ENCODE measurements at regions not wholly inside any gene's neighbourhood (a gene's known extent, or its start where the extent isn't known, plus 50 kb on each side); places are given as distances from the start of the nearest gene placed in this dataset.
"Not testable (repeated sequence)": the region's sequence is repeated elsewhere in the genome, so short reads cannot be mapped to it uniquely, and the experiment has no call there.

- Mint-ChIP-seq H3K9me3 (no peaks in the 10 kb centered on the region), H3K36me3 (ENCODE audit: low read depth) (no peaks in the 10 kb centered on the region), H3K4me1 (ENCODE audit: low read depth) (peaks cover 4% of the 10 kb centered on the region), H3K27me3 (peaks cover 34% of the 10 kb centered on the region), H3K27ac (no peak overlapping the region), H3K4me3 (no peak overlapping the region)
- Histone ChIP-seq H3K36me3 (ENCODE audit: insufficient read depth, low read length) (no peaks in the 10 kb centered on the region), H3K4me1 (ENCODE audit: insufficient read depth, low read length) (no peaks in the 10 kb centered on the region), H3K9me3 (ENCODE audit: control insufficient read depth in 1 of 2, insufficient read depth in 1 of 2, low read length in 2 of 2) (peaks cover 0 to 12% of the 10 kb centered on the region in 2 experiments), H3K27ac (ENCODE audit: low read depth in 1 of 2, low read length in 2 of 2) (no peak overlapping the region), H3K4me3 (ENCODE audit: low read length) (no peak overlapping the region), H3K27me3 (ENCODE audit: control insufficient read depth in 1 of 2, insufficient read depth in 2 of 2, low read length in 2 of 2) (peaks cover 0 to 12% of the 10 kb centered on the region in 2 experiments)
- no peak for TF ChIP-seq CTCF (IDR thresholded peaks at IDR 0.05)
- intact Hi-C loops (cut with DNase I, micrococcal nuclease) = no loop called here
- ChIA-PET CTCF (no interaction called here), POLR2A (no interaction called here)
- no peak for DNase-seq
- ATAC-seq (ENCODE audit: poor library complexity) = no peak
Observed at GRCh38 chr6:167237438-167238145, 53.5 kb upstream of the UNC93A start.

- H3K9me3 Mint-ChIP-seq = no peaks in the 10 kb centered on the region
- Histone ChIP-seq H3K36me3 (ENCODE audit: insufficient read depth, low read length) (no peaks in the 10 kb centered on the region), H3K9me3 (ENCODE audit: control insufficient read depth in 1 of 2, insufficient read depth in 1 of 2, low read length in 2 of 2) (peaks cover 0 to 12% of the 10 kb centered on the region in 2 experiments), H3K4me1 (ENCODE audit: insufficient read depth, low read length) (no peaks in the 10 kb centered on the region), H3K4me3 (ENCODE audit: low read length) (no peak overlapping the region), H3K27me3 (ENCODE audit: control insufficient read depth in 1 of 2, insufficient read depth in 2 of 2, low read length in 2 of 2) (peaks cover 0 to 7% of the 10 kb centered on the region in 2 experiments), H3K27ac (ENCODE audit: low read depth in 1 of 2, low read length in 2 of 2) (no peak overlapping the region)
- intact Hi-C loops (cut with DNase I, micrococcal nuclease) = no loop called here
- no peak for ATAC-seq (ENCODE audit: poor library complexity)
- H3K36me3 Mint-ChIP-seq (ENCODE audit: low read depth) = no peaks in the 10 kb centered on the region
- H3K27ac Mint-ChIP-seq = no peak overlapping the region
- ChIA-PET CTCF (no interaction called here), POLR2A (no interaction called here)
- TF ChIP-seq CTCF (IDR thresholded peaks at IDR 0.05) = no peak
- DNase-seq = no peak
- H3K27me3 Mint-ChIP-seq = peaks cover 28% of the 10 kb centered on the region
- H3K4me3 Mint-ChIP-seq = no peak overlapping the region
- H3K4me1 Mint-ChIP-seq (ENCODE audit: low read depth) = peaks cover 4% of the 10 kb centered on the region
Observed at GRCh38 chr6:167238146-167238693, 52.9 kb upstream of the UNC93A start.

GRCh38 chr6:167238694-167239467 lies 52.2 kb upstream of the UNC93A start:
- TF ChIP-seq CTCF (IDR thresholded peaks at IDR 0.05) = no peak
- Histone ChIP-seq H3K27me3 (ENCODE audit: control insufficient read depth in 1 of 2, insufficient read depth in 2 of 2, low read length in 2 of 2) (peaks cover 0 to 4% of the 10 kb centered on the region in 2 experiments), H3K27ac (ENCODE audit: low read depth in 1 of 2, low read length in 2 of 2) (no peak overlapping the region), H3K4me3 (ENCODE audit: low read length) (no peak overlapping the region), H3K4me1 (ENCODE audit: insufficient read depth, low read length) (no peaks in the 10 kb centered on the region), H3K9me3 (ENCODE audit: control insufficient read depth in 1 of 2, insufficient read depth in 1 of 2, low read length in 2 of 2) (peaks cover 0 to 12% of the 10 kb centered on the region in 2 experiments), H3K36me3 (ENCODE audit: insufficient read depth, low read length) (no peaks in the 10 kb centered on the region)
- CTCF ChIA-PET = no interaction called here
- H3K4me1 Mint-ChIP-seq (ENCODE audit: low read depth) = peaks cover 4% of the 10 kb centered on the region
- no peaks in the 10 kb centered on the region for H3K36me3 Mint-ChIP-seq (ENCODE audit: low read depth)
- H3K4me3 Mint-ChIP-seq = no peak overlapping the region
- intact Hi-C loops (cut with DNase I, micrococcal nuclease) = no loop called here
- POLR2A ChIA-PET = no interaction called here
- DNase-seq = no peak
- H3K27me3 Mint-ChIP-seq = peaks cover 22% of the 10 kb centered on the region
- H3K9me3 Mint-ChIP-seq = no peaks in the 10 kb centered on the region
- no peak overlapping the region for H3K27ac Mint-ChIP-seq
- ATAC-seq (ENCODE audit: poor library complexity) = no peak

DNA sequence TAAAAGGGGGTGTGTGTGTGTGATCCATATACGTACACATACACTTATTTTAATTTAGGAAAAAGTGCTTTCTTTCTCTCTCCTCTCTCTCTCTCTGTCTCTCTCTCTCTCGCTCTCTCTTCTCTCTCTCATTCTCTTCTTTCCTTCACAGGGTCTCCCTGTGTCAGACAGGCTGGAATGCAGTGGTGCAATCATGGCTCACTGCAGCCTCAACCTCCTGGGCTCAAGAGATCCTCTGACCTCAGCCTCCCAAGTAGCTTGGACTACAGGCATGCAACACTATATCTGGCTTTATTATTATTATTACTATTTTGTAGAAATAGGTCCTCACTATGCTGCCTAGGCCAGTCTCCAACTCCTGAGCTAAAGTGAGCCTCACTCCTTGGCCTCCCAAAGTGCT lies 51.6 kb upstream of the UNC93A start:
- H3K9me3 Mint-ChIP-seq; H3K27me3 ChIP-seq (ENCODE audit: control insufficient read depth in 1 of 2, insufficient read depth in 2 of 2, low read length in 2 of 2); H3K27ac Mint-ChIP-seq; H3K36me3 Mint-ChIP-seq (ENCODE audit: low read depth); H3K27ac ChIP-seq (ENCODE audit: low read depth in 1 of 2, low read length in 2 of 2); H3K4me1 Mint-ChIP-seq (ENCODE audit: low read depth); CTCF ChIA-PET; intact Hi-C loops (cut with DNase I, micrococcal nuclease); ATAC-seq (ENCODE audit: poor library complexity); H3K4me3 Mint-ChIP-seq; H3K36me3 ChIP-seq (ENCODE audit: insufficient read depth, low read length); H3K4me1 ChIP-seq (ENCODE audit: insufficient read depth, low read length); POLR2A ChIA-PET; H3K4me3 ChIP-seq (ENCODE audit: low read length); DNase-seq: not testable (repeated sequence)
- peaks cover 0 to 12% of the 10 kb centered on the region in 2 experiments for H3K9me3 ChIP-seq (ENCODE audit: control insufficient read depth in 1 of 2, insufficient read depth in 1 of 2, low read length in 2 of 2)
- peaks cover 17% of the 10 kb centered on the region for H3K27me3 Mint-ChIP-seq

All from CD4-positive, alpha-beta T cell (primary cell).